Neuronal stem cell (in vitro differentiated cells): ENCODE measurements at regions not wholly inside any gene's neighbourhood (a gene's known extent, or its start where the extent isn't known, plus 50 kb on each side); places are given as distances from the start of the nearest gene placed in this dataset. TPM values are rescaled to one million over a fixed set of nuclear protein-coding genes. Genes with fewer than 3 reads are reported as not detected.

Source experiments
- small RNA-seq: library from polyadenylated mRNA; stranded (forward); fragments of <200 nt; extraction: miRNeasy Mini kit (QIAGEN cat#:217004); gene quantifications from one replicate; pipeline ENCODE3, GENCODE V24; 2013; ENCODE audit not compliant: insufficient read depth

Small RNA genes in the stretch of these regions (small RNA-seq; reads per million reads assigned to genes)
- not detected for gene AC092470.1
- not detected for gene AC135001.1
- not detected for gene MRPS18CP4
- gene RNU6-491P = not detected
